VCaP (cell line): ENCODE measurements at regions not wholly inside any gene's neighbourhood (a gene's known extent, or its start where the extent isn't known, plus 50 kb on each side); places are given as distances from the start of the nearest gene placed in this dataset.

Source experiments
- H3K27ac ChIP-seq: fragments of 450-650 bp; 2 replicates; pipeline ENCODE4 v1.5.1; 2017
- TF ChIP-seq, protein P1 (sequence below): fragments of 450-650 bp; conservative IDR thresholded peaks from 2 replicates; pipeline ENCODE4 v1.5.1; 2017; ENCODE audit warnings: mild to moderate bottlenecking, moderate library complexity

DNA sequence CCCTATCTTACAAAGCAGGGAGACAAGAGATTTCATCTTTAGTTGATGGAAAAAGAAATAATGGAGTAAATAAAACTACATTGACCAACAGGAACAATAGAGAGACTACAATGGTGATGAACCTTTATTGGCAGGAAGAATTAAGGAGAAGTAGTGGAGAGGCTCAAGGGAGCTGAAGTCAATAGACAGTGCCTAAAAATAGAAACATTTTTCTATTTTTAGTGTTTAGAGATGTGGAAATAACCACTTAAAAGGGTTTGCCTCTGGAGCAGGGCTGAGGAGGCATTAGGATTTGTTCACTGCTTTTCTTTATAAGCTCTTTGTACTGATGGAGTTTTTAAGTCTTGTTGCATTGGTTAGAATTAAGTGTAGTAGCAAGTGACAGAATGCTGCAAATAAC is 98.4 kb upstream of the ERCC6L2 start:
- TF ChIP-seq, protein P1, sequence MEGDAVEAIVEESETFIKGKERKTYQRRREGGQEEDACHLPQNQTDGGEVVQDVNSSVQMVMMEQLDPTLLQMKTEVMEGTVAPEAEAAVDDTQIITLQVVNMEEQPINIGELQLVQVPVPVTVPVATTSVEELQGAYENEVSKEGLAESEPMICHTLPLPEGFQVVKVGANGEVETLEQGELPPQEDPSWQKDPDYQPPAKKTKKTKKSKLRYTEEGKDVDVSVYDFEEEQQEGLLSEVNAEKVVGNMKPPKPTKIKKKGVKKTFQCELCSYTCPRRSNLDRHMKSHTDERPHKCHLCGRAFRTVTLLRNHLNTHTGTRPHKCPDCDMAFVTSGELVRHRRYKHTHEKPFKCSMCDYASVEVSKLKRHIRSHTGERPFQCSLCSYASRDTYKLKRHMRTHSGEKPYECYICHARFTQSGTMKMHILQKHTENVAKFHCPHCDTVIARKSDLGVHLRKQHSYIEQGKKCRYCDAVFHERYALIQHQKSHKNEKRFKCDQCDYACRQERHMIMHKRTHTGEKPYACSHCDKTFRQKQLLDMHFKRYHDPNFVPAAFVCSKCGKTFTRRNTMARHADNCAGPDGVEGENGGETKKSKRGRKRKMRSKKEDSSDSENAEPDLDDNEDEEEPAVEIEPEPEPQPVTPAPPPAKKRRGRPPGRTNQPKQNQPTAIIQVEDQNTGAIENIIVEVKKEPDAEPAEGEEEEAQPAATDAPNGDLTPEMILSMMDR: no peak
- H3K27ac ChIP-seq: no peak overlapping the region

DNA sequence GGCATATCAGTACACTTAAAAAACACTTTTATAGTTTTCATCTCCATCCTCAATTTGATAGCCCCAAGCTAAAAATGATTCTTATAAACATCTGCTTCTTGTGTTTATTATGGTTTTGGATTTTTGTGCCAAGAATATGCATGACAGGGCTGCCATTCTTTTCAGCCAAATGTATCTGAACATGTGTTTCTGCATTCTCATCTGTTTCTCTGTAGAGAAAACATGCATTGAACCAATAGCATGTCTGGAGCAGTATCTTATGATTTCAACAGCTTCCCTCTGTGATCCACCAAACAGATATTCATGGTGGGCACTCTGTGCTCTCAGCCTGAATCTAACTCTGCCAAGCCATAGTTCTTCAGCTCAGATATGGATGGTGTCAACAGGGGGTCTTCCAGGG is 99.3 kb upstream of the ERCC6L2 start:
- H3K27ac ChIP-seq: no peak overlapping the region
- TF ChIP-seq, protein P1: no peak

DNA sequence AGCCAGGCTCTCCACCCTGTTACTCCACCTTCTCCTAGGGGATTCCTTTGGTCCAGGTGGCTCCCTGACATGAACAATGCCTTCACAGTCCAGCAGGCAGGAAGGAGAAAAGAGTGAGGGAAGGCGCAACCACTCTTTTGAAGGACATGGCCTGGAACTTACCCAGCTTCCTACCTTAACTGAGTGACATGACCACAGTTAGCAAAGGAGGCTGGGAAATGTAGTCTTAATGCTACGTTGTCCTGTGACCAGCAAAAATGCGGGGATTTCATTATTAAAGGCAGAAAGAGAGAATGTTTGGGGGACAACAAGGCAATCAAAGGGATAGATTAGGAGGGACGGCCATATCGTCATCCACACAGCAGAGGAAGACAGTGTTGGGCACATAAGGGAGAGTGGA is 100.3 kb upstream of the ERCC6L2 start:
- no peak overlapping the region for H3K27ac ChIP-seq
- TF ChIP-seq, protein P1: no peak

DNA sequence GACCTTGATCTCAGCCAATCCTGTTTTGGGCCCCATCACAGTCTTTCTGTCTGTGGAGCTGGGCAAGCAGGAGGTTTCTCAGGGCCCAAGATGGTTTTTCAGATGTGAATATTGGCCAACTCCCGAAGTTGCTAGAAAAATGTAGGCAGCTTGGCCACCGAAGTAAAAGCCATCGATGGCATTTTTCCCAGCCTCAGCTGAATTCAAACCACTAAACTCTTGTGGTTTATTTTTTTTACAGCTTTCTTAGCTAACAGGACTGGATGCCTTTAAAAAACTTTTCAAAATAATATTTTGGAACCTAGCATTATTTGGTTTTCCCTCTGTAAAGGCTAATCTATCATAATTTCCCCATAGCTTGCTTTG is 102.5 kb upstream of the ERCC6L2 start:
- peak overlapping the region; percentile 75 for H3K27ac ChIP-seq
- TF ChIP-seq, protein P1: no peak

DNA sequence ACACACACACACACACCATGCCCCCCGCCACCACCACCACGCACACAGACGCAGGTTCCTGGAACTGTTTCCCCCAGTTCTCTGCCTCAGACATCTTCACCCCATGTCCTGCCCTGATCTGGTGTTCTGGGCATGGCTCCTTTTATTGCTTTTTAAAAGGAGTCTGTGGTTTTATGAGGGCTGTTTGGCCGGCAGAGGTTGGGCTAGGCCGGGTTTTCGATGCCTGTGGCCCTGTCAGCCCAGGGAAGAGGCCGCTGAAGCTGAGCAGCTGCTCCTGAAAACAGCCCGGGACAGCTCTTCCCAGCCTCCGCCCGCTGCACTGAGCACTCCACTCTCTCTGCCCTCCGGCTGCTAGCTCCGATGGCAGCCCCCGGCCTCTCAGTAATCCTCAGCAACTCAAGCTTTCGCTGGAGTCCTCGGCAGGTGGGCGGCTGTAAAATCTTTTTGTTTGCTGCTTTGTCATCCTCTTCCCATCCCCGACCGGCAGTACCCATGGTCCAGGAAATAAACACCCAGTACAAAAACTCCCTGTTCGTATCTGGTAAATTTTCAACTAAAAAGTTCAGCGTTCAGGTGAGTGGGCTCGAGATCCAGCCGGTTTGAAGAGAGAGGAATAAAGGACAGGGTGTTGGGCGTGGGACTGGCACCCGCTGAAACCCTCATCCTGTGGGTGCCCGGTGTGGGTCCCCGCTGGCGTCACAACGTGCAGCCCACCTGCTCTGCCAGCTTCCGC is 103.0 kb upstream of the ERCC6L2 start:
- H3K27ac ChIP-seq: peak overlapping the region; percentile 75

DNA sequence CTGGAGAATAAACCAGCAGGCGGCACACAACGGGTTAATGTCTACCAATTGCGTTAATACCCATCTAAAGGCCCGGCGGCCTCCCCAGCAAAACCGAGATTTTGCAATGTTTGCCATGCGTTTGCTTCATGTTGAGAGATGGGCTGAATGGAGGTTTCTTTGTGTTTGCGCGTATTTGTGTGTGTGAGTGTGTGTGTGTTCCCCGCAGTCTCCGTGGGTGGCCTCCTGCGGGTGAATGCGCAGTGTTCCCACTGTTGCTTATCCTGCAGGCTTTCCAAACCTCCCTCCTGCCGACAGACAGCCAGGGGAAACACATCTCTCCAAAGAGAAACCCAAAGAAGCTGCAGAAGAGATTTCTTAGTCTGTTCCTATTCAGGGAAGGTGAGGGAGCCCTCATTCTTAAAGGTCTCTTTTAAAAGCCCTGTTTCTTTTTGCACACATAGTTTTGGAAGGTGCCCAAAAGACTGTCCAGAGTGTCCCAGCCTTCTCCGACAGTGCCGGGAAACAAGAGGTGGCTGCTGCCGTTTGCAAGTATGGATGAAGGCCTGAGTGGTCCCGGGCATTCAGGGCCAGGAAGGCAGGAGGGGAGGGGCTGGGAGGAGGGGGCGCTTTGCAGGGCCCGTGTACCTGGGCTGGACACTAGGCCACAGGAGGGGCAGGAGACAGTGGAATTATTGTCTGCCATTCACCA is 103.8 kb upstream of the ERCC6L2 start:
- TF ChIP-seq, protein P1: no peak
- peak overlapping the region; percentile 75 for H3K27ac ChIP-seq

More for the DNA sequence above, 103.0 kb upstream of the ERCC6L2 start:
- TF ChIP-seq, protein P1: no peak

DNA sequence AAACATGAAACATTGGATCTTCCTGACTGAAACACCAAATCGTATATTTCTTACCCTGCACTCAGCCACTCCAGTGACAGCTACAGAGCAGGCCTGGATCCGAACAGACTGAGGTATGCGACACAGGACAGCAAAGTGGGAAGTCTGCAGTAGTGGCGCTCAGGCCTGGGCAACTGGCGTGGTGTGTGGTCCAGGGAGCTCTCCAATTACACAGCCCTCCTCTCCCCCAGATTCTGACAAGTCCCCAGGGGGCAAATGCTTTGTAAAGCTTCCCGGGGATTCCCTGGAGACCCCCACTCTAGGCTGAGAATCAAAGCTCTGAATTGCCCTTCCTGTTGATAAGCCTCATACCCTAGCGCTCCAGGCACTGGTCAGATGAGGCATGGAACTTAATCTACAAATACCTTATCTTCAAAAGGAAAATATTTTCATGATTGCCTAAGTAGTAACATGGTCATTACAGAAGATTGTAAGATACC is 104.8 kb upstream of the ERCC6L2 start:
- peak overlapping the region; percentile 75; the same call in 1 of the 2 replicates for H3K27ac ChIP-seq
- TF ChIP-seq, protein P1: no peak
